HG03103 (cell line): ENCODE measurements at regions not wholly inside any gene's neighbourhood (a gene's known extent, or its start where the extent isn't known, plus 50 kb on each side); places are given as distances from the start of the nearest gene placed in this dataset.

ENCODE experiments used
- ATAC-seq: cut with Tn5 transposase; IDR thresholded peaks from one replicate; pipeline ENCODE4 v1.9.1; 2021; ENCODE audit warnings: low read depth; ENCODE audit not compliant: unreplicated experiment

GRCh38 chr3:31265646-31266428 lies 266.9 kb upstream of the STT3B start:
- no peak for ATAC-seq

DNA sequence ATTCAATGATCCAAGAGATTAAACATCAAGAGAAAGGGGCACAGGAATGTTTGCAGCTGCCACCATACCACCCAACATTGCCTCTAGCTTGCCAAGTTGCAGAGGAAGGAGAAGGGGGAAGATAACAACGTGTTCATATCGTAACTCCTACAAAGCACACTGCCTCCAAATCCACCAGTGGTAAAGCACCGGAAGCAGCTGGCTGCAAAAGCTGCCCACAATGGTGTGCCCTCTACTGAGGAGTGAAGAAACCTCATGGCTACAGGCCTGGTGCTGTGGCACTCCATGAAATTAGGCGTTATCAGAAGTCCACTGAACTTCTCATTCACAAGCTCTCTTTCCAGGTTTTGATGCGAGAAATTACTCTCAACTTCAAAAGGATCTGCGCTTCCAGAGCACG lies 263.9 kb upstream of the STT3B start:
- ATAC-seq: no peak

GRCh38 chr3:31270010-31270409 lies 262.7 kb upstream of the STT3B start:
- no peak for ATAC-seq

GRCh38 chr3:31274326-31275024 lies 258.2 kb upstream of the STT3B start:
- no peak for ATAC-seq

GRCh38 chr3:31275038-31275572 lies 257.6 kb upstream of the STT3B start:
- no peak for ATAC-seq

GRCh38 chr3:31275583-31275982 lies 257.1 kb upstream of the STT3B start:
- ATAC-seq: no peak

DNA sequence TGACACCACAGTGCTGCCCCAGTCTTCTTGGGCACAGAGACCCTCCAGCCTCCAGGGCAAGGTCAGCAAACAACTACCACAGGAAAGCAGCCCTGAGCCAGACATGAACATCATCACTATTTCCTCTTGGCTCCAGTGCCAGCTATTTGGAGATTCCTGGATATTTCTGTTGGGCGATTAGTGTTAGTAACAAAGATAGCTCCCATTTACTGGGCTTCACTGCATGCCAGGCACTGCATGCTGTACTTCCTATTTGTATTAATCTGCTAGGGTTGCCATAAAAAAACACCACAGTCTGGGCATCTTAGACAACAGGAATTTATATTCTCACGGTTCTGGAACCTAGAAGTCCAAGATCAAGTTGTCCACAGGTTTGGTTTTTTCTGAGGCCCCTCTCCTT lies 255.1 kb upstream of the STT3B start:
- ATAC-seq: no peak

DNA sequence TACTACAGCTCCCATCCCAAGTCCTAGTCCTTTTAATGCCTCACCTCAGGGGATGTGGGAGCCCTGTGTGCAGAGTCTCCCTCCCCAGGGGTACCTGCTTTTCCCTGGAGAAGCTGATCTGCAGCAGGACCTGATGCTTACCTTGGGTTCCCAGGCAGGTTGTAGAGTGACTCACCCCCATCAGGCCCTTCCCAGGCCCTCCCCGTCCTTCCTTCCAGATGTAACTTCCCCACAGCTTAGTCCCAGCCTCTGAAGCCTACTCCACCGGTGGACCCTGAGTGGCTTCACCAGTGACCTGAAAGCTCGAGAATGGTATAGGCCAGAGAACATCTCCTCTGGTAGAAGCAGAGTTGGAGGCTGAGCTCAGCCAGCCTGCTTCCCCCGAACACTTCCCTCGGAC lies 254.2 kb upstream of the STT3B start:
- ATAC-seq: no peak

GRCh38 chr3:31284776-31285175 lies 247.9 kb upstream of the STT3B start:
- ATAC-seq: no peak

GRCh38 chr3:31285833-31286486 lies 246.8 kb upstream of the STT3B start:
- no peak for ATAC-seq

DNA sequence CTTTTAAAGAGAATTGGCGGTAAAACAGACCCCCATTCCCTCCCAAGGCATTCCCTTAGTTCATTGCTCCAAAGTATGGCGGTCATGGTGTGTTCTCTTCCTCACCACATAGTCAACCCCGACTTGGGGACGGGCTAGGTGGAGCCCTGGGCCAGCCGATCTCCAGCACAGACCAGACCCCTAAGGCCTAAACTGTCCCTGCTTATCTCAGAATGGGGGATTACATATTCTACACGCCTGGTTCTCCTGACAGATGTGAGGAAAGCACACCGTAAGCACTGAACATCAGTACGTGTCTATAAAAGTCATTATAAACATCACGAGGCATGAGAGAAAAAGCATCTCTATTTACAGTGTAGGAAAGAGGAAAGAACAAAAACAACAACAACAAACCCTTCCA lies 244.5 kb upstream of the STT3B start:
- ATAC-seq: no peak

DNA sequence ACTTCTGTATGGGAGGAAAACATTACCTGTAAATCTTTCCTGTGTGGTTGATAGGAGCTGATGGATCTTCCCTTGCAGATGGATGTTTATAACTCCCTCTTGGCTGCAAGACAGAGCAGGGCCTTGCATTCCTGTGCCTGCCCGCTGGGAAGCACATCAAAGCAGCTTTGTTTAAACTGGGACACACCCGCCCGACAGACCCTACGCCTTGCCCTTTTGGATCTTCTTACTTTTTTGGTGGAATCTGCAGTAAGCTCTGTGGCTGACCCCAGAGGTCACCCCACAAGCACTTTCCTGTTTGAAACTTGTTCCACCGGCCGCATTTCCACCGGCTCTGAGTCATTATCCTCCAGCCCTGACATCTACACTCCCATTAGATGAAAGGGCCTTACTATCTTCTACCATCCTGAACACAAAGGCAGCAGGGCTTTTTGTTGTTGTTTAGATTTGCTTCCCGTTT lies 244.1 kb upstream of the STT3B start:
- no peak for ATAC-seq

DNA sequence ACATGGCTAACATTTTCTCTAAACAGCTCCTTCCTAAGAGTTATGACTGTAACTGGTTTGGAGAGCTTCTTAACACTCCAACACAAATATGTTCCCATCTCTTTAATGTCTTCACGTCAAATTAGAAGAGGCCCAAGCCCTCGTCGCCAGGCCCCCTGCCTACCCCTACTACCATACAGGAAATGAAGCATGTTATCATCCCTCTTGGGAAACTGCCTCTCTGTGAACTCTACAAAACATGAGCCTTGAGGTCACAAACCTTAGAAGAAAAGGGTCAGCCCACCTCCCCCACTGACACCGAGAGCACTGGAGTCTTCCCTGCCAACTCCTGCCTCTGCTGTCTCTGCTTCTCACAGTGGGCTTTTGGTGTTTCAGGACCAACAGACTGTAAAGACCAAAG lies 243.1 kb upstream of the STT3B start:
- ATAC-seq: no peak

GRCh38 chr3:31290046-31290445 lies 242.7 kb upstream of the STT3B start:
- ATAC-seq: no peak

- no peak for ATAC-seq
These were observed 240.9 kb upstream of the STT3B start for GRCh38 chr3:31291818-31292217.

- no peak for ATAC-seq
These were observed 238.1 kb upstream of the STT3B start for GRCh38 chr3:31294430-31295149.

GRCh38 chr3:31295150-31295765 lies 237.5 kb upstream of the STT3B start:
- ATAC-seq: no peak

DNA sequence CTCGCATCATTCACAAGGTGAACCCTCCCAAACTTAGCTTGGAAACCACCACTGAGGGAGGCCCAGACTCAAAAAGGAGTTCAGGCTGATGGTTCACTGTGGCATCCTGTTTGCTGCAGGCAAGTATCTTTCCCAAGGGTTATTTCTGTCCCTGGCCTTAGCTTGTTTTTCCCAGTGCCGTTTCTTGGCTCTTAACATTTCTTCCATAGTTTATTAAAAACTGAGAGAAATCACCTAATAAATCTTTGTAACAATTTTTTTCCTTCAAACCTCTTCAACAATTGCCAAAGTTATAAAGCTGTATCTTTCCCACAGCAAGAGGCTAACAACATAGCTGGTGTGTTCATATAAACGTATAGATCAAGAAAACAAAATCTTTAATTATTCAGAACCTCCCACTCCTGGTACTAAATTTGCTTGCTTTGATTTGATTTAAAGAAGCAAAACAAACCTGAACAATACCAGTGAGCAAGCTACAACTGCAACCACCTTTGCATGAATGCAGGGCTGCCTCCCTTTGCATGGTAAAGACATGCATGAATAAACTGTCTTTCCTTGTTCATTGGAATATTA lies 234.9 kb upstream of the STT3B start:
- no peak for ATAC-seq

DNA sequence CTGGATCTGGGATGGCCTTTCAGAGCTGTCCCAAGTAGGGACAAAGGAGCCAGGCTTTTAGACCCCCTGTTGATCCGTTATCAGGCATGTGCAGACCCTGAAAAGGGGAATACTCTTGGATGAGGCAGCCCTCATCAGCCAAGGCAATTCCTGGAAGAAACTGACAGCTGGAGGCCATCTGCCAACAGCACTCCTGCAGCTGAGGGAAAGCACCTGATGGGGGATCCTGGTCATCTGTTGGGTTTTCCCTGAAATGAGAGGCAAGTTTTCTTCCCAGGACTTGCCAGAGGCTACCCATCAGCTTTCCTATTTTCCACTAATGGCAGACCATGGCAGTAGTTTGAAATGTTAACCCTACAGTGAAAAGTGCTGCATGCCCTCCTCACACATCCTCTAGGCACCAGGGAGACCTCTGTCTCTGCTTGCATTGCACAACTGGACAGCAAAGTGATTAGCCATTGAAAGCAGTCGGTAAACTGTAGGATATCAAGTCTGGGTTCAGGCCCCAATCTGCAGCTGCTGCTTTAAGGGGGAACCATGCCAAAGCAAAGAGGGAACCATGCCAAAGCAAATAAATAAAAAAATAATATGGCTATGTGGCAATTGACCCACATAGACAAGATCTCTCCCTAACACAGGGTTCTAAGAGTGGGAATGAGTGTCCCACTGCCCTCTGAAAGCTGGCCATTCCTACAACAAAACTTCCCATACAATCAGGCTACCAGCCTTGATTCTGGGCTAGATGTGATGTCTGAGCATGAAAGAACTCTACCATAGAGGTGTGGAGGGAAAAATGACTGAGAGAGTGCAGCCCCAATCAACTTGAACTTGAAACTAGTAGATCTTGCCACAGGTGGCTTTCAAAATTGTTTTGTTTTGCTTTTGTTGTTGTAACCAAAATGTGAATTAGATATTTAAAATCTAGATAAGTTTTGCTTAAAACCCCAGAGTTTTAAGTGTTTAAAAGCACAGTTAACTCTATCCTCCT lies 232.0 kb upstream of the STT3B start:
- ATAC-seq: no peak
